K562 (cell line): ENCODE measurements at regions not wholly inside any gene's neighbourhood (a gene's known extent, or its start where the extent isn't known, plus 50 kb on each side); places are given as distances from the start of the nearest gene placed in this dataset.

Source experiments
- ATAC-seq: fragments of 200-7000 bp; cut with Tn5 transposase; 3 replicates; pipeline ENCODE4 v1.9.1; 2020; ENCODE audit warnings: moderate library complexity
- BruUV-seq: library from RNA; stranded (reverse); fragments of 400-500 nt; replicated peaks from 2 replicates; lab custom pipeline; 2021; lab: Mats Ljungman, UMichigan
- CTCF ChIA-PET: fragments of 300-600 bp; formaldehyde crosslinking; extraction: SDS; loops from one replicate; lab custom pipeline; 2021; ENCODE audit warnings: low intra/inter-chr PET ratio; lab: Yijun Ruan, JAX
- POLR2A ChIA-PET: fragments of 300-600, 350-650 bp; sonication (Branson Sonifier 250); formaldehyde crosslinking; extraction: SDS; loops from one replicate; lab custom pipeline; 2021; ENCODE audit warnings: antibody characterized with exemption, inconsistent platforms; lab: Yijun Ruan, JAX
- DNase-seq, 4 experiments: peaks; one replicate each; pipeline versions ENCODE4 v3.0.0 to v3.0.0-alpha.2; 2011 to 2018; ENCODE audit warnings: low spot score in 3 of 4, mixed read lengths in 3 of 4; ENCODE audit errors: extremely low read depth in 1 of 4
- FAIRE-seq: peaks from 2 replicates; lab custom pipeline; 2011; peaks lifted over from hg19 to GRCh38; lab: Jason Lieb, UNC
- H2AFZ ChIP-seq: 2 replicates; pipeline ENCODE4 v1.6.0; 2011; ENCODE audit warnings: low read depth, low read length, control low read depth, inconsistent platforms
- H3K27ac ChIP-seq: fragments of 200-600 bp; 3 replicates; pipeline ENCODE4 v1.8.0; 2011; ENCODE audit warnings: low read depth, mild to moderate bottlenecking, control low read depth, inconsistent platforms, low read length, moderate library complexity, mixed read lengths; ENCODE audit errors: extremely low read depth
- H3K27me3 ChIP-seq, 2 experiments: fragments of 300-600 bp in 1 of 2; 2 replicates in 1 of 2; 3 replicates in 1 of 2; pipeline versions ENCODE4 v1.6.0 to v1.8.0; 2011; ENCODE audit warnings: inconsistent platforms in 2 of 2, low read length in 2 of 2, mild to moderate bottlenecking in 1 of 2, mixed read lengths in 1 of 2, moderate library complexity in 1 of 2; ENCODE audit not compliant: control insufficient read depth in 2 of 2, insufficient read depth in 2 of 2
- H3K36me3 ChIP-seq: fragments of 300-600 bp; 3 replicates; pipeline ENCODE4 v1.8.0; 2011; ENCODE audit warnings: mild to moderate bottlenecking, low read length, inconsistent platforms; ENCODE audit not compliant: control insufficient read depth, insufficient read depth
- H3K4me1 ChIP-seq, 2 experiments: fragments of 200-600 bp in 1 of 2; replicated peaks in 1 of 2; 2 replicates in 1 of 2; 3 replicates in 1 of 2; pipeline versions ENCODE4 v1.5.1 to v1.8.0; 2011; ENCODE audit warnings: inconsistent platforms in 2 of 2, low read length in 2 of 2, mild to moderate bottlenecking in 1 of 2, mixed read lengths in 1 of 2, moderate library complexity in 1 of 2; ENCODE audit not compliant: control insufficient read depth in 2 of 2, insufficient read depth in 2 of 2
- H3K4me2 ChIP-seq: 2 replicates; pipeline ENCODE4 v1.6.1; 2011; ENCODE audit warnings: low read length, control low read depth, inconsistent platforms, mixed read lengths; ENCODE audit not compliant: insufficient read depth
- H3K4me3 ChIP-seq: fragments of 200-600 bp; sonication (generic), shearing (Covaris generic); 2 replicates; pipeline ENCODE4 v1.5.1; 2016; ENCODE audit warnings: control low read depth, inconsistent platforms
- H3K79me2 ChIP-seq: fragments of 200-600 bp; 3 replicates; pipeline ENCODE4 v1.8.0; 2011; ENCODE audit warnings: low read length, inconsistent platforms; ENCODE audit not compliant: control insufficient read depth, insufficient read depth
- H3K9ac ChIP-seq, 2 experiments: 2 replicates each; pipeline versions ENCODE4 v1.6.0 to v1.6.1; 2011; ENCODE audit warnings: low read depth in 2 of 2, low read length in 2 of 2, control low read depth in 1 of 2, inconsistent platforms in 1 of 2, mild to moderate bottlenecking in 1 of 2, mixed read lengths in 1 of 2; ENCODE audit not compliant: insufficient read depth in 1 of 2
- H3K9me1 ChIP-seq: one replicate; pipeline ENCODE4 v1.6.0; 2011; ENCODE audit warnings: inconsistent platforms, mild to moderate bottlenecking, low read length, moderate library complexity; ENCODE audit not compliant: control insufficient read depth, insufficient read depth
- H3K9me3 ChIP-seq: replicated peaks from 2 replicates; pipeline ENCODE4 v1.5.1; 2011; ENCODE audit warnings: low read depth, low read length, inconsistent platforms; ENCODE audit not compliant: control insufficient read depth, insufficient read depth
- H4K20me1 ChIP-seq: replicated peaks from 2 replicates; pipeline ENCODE4 v1.6.1; 2011; ENCODE audit warnings: low read length, inconsistent platforms, mixed read lengths; ENCODE audit not compliant: control insufficient read depth, insufficient read depth
- CBX3 ChIP-seq, 2 experiments: IDR thresholded peaks; 1 replicate in 1 of 2; 2 replicates in 1 of 2; pipeline ENCODE4 v1.6.1; 2012; ENCODE audit warnings: inconsistent platforms in 2 of 2, low read length in 2 of 2, borderline replicate concordance in 1 of 2, control low read depth in 1 of 2
- CBX5 ChIP-seq: IDR thresholded peaks from 2 replicates; pipeline ENCODE4 v1.6.1; 2014; ENCODE audit warnings: low read depth, borderline replicate concordance
- CHD4 ChIP-seq: fragments of 200-600 bp; sonication (generic); IDR thresholded peaks from 3 replicates; pipeline ENCODE4 v1.6.1; 2012; ENCODE audit warnings: low read depth, mild to moderate bottlenecking, mixed read lengths, low read length, inconsistent platforms; ENCODE audit not compliant: insufficient read depth, insufficient replicate concordance, poor library complexity, severe bottlenecking
- DACH1 ChIP-seq: fragments of 450-650 bp; IDR thresholded peaks from 2 replicates; pipeline ENCODE4 v1.6.1; 2018; ENCODE audit not compliant: partially characterized antibody
- GABPB1 ChIP-seq: sonication (generic); formaldehyde crosslinking; IDR thresholded peaks from 2 replicates; pipeline ENCODE4 v1.8.0; 2022; ENCODE audit warnings: mild to moderate bottlenecking, missing genetic modification reagents
- KAT8 ChIP-seq: fragments of 450-650 bp; IDR thresholded peaks from 2 replicates; pipeline ENCODE4 v1.6.1; 2016; ENCODE audit warnings: low read depth, mild to moderate bottlenecking
- KLF6 ChIP-seq: fragments of 250-450 bp; sonication (Bioruptor Pico); IDR thresholded peaks from 2 replicates; pipeline ENCODE4 v1.4.0; 2020; ENCODE audit warnings: mild to moderate bottlenecking, moderate library complexity, borderline replicate concordance
- LARP7 ChIP-seq: fragments of 450-650 bp; IDR thresholded peaks from 2 replicates; pipeline ENCODE4 v1.6.1; 2016
- MAFG ChIP-seq: fragments of 450-650 bp; conservative IDR thresholded peaks from 2 replicates; pipeline ENCODE4 v1.6.1; 2016; ENCODE audit warnings: missing genetic modification characterization, missing compliant biosample characterization
- MCM7 ChIP-seq, 2 experiments: fragments of 450-650 bp; IDR thresholded peaks; 2 replicates each; pipeline ENCODE4 v1.6.1; 2016 to 2018
- PTRF ChIP-seq: fragments of 450-650 bp; IDR thresholded peaks from 2 replicates; pipeline ENCODE4 v1.6.1; 2016; ENCODE audit warnings: mild to moderate bottlenecking, missing genetic modification characterization, missing compliant biosample characterization
- RB1 ChIP-seq: fragments of 450-650 bp; IDR thresholded peaks from 2 replicates; pipeline ENCODE4 v1.6.1; 2017; ENCODE audit warnings: low read depth, mild to moderate bottlenecking
- SETDB1 ChIP-seq: IDR thresholded peaks from one replicate; pipeline ENCODE4 v1.6.1; 2012; ENCODE audit warnings: low read length, control low read depth, inconsistent platforms
- SREBF1 ChIP-seq: fragments of 150-350 bp; IDR thresholded peaks from 2 replicates; pipeline ENCODE4 v1.6.1; 2014; ENCODE audit warnings: antibody characterized with exemption, low read depth, low read length, borderline replicate concordance
- SRSF1 ChIP-seq: fragments of 200-400 bp; formaldehyde crosslinking; IDR thresholded peaks from 2 replicates; pipeline ENCODE4 v1.6.1; 2017; ENCODE audit warnings: mild to moderate bottlenecking, low read depth, low read length, moderate library complexity
- TCF7L2 ChIP-seq: fragments of 150-350 bp; IDR thresholded peaks from 2 replicates; pipeline ENCODE4 v1.6.1; 2016; ENCODE audit warnings: low read depth, mild to moderate bottlenecking, low read length, moderate library complexity
- ZBED1 ChIP-seq: IDR thresholded peaks from 2 replicates; pipeline ENCODE4 v1.6.1; 2014
- ZNF212 ChIP-seq: fragments of 450-650 bp; formaldehyde crosslinking; IDR thresholded peaks from 2 replicates; pipeline ENCODE4 v1.4.0; 2020; ENCODE audit warnings: mild to moderate bottlenecking
- ZZZ3 ChIP-seq: fragments of 450-650 bp; IDR thresholded peaks from 2 replicates; pipeline ENCODE4 v1.6.1; 2016; ENCODE audit warnings: antibody characterized with exemption, mild to moderate bottlenecking, moderate library complexity
- WGBS: fragments of 100-300 bp; shearing (Covaris generic); methylation state at CpG from one replicate; pipeline ENCODE4 v1.1.6; 2016; ENCODE audit warnings: low coverage, mixed read lengths; ENCODE audit not compliant: insufficient coverage; ENCODE audit errors: missing lambda C conversion rate; 5-methylcytosine and 5-hydroxymethylcytosine counted together
- in situ Hi-C: fragments of 300-500 bp; cut with MboI; formaldehyde crosslinking; loops from 4 replicates; pipeline ENCODE4 v1.15.0; 2018; ENCODE audit warnings: inconsistent platforms, mixed read lengths
- intact Hi-C: fragments of 100-400 bp; cut with micrococcal nuclease; formaldehyde crosslinking; loops from 2 replicates; pipeline ENCODE4 v1.14.2; 2022

DNA sequence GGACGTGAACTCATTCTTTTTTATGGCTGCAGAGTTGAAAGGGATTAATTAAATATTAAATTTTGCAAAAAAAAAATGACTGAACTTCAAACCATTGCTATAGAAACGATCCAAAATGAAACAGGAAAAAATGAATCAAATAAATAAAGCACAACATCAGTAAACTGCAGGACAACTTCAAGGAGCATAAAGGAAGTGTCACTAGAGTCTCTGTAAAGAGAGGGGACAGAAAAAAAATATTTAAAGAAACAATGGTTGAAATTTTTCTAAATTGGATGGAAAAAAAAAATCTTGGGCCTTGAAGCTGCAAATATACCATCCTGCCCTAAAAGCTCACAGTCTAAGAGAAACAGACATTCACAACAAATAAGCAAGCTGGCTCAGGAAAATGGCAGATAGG, 339.3 kb upstream of the INTU start:
- Histone ChIP-seq H3K36me3 (no peaks in the 10 kb centered on the region), H3K4me3 (no peak overlapping the region), H3K79me2 (no peaks in the 10 kb centered on the region), H3K27ac (no peak overlapping the region), H3K9ac (no peak overlapping the region), H2AFZ (no peak overlapping the region), H4K20me1 (no peaks in the 10 kb centered on the region), H3K27me3 (no peaks in the 10 kb centered on the region), H3K4me1 (no peaks in the 10 kb centered on the region), H3K9me1 (no peaks in the 10 kb centered on the region), H3K4me2 (no peak overlapping the region), H3K9me3 (no peaks in the 10 kb centered on the region)
- in situ Hi-C loops = no loop called here
- BruUV-seq = no TSS peak
- intact Hi-C loops = no loop called here
- POLR2A ChIA-PET = no interaction called here
- 0% methylated on average over 2 of the region's 2 CpGs for WGBS
- no peak for TF ChIP-seq DACH1
- TF ChIP-seq ZNF212 (CRISPR knock-in tag) = no peak
- no peak for TF ChIP-seq SREBF1
- TF ChIP-seq CBX3 (IDR thresholded peaks at IDR 0.05; ENCODE audit: borderline replicate concordance in 1 of 2, low read length in 2 of 2) = no peak
- no peak for TF ChIP-seq SETDB1
- TF ChIP-seq RB1 = no peak
- no peak for TF ChIP-seq ZZZ3
- TF ChIP-seq CHD4 = no peak
- TF ChIP-seq MCM7 (IDR thresholded peaks at IDR 0.05) = no peak
- no peak for TF ChIP-seq KAT8
- no peak for TF ChIP-seq PTRF (tag)
- no peak for TF ChIP-seq LARP7
- TF ChIP-seq MAFG (tag) = no peak
- TF ChIP-seq ZBED1 = no peak
- TF ChIP-seq CBX5 = no peak
- no peak for TF ChIP-seq TCF7L2
- no peak for TF ChIP-seq KLF6 (CRISPR knock-in tag)
- no peak for TF ChIP-seq SRSF1
- no peak for TF ChIP-seq GABPB1
- DNase-seq (no peak), ATAC-seq (no peak), FAIRE-seq (no peak)
- CTCF ChIA-PET = no interaction called here
